ENCODE measurements at regions not wholly inside any gene's neighbourhood (a gene's known extent, or its start where the extent isn't known, plus 50 kb on each side); places are given as distances from the start of the nearest gene placed in this dataset.
A peak's percentile ranks its signal among the peaks of the same experiment; 100 is the strongest.
"Not testable (repeated sequence)": the region's sequence is repeated elsewhere in the genome, so short reads cannot be mapped to it uniquely, and the experiment has no call there.

GRCh38 chr10:55629793-55630490, 731.1 kb downstream of the ZWINT start:
- CTCF ChIA-PET: interaction anchor here (0.6 to 1.3 kb wide), 2 partner anchors 8 to 10 kb away, joined by 3 to 5 read pairs; no protein-coding TSS in a partner anchor

GRCh38 chr10:55628260-55628701, 732.8 kb downstream of the ZWINT start:
- CTCF ChIA-PET: no interaction called here
- Histone ChIP-seq H3K4me3 (ENCODE audit: low read depth, low read length) (no peak overlapping the region), H3K9me3 (ENCODE audit: control insufficient read depth, insufficient read depth, low read length) (peaks cover 11% of the 10 kb centered on the region; the same call in 1 of the 2 replicates), H3K27ac (ENCODE audit: low read depth, low read length) (no peak overlapping the region), H3K27me3 (ENCODE audit: control insufficient read depth, insufficient read depth, low read length) (no peaks in the 10 kb centered on the region)
- POLR2A ChIA-PET: no interaction called here
- no peak for DNase-seq (ENCODE audit: low read depth, low spot score)
- TF ChIP-seq CTCF (IDR thresholded peaks at IDR 0.05; ENCODE audit: low read depth, low read length): no peak

More at GRCh38 chr10:55629793-55630490, 731.1 kb downstream of the ZWINT start:
- Histone ChIP-seq H3K9me3 (ENCODE audit: control insufficient read depth, insufficient read depth, low read length) (peaks cover 11% of the 10 kb centered on the region; the same call in 1 of the 2 replicates), H3K4me3 (ENCODE audit: low read depth, low read length) (no peak overlapping the region), H3K27ac (ENCODE audit: low read depth, low read length) (no peak overlapping the region), H3K27me3 (ENCODE audit: control insufficient read depth, insufficient read depth, low read length) (no peaks in the 10 kb centered on the region)
- TF ChIP-seq CTCF (IDR thresholded peaks at IDR 0.05; ENCODE audit: low read depth, low read length): peak; percentile 43
- no peak for DNase-seq (ENCODE audit: low read depth, low spot score)
- POLR2A ChIA-PET: no interaction called here

GRCh38 chr10:55627501-55628051, 733.5 kb downstream of the ZWINT start:
- no peak for DNase-seq (ENCODE audit: low read depth, low spot score)
- Histone ChIP-seq H3K9me3 (ENCODE audit: control insufficient read depth, insufficient read depth, low read length) (peaks cover 11% of the 10 kb centered on the region; the same call in 1 of the 2 replicates), H3K4me3 (ENCODE audit: low read depth, low read length) (no peak overlapping the region), H3K27ac (ENCODE audit: low read depth, low read length) (no peak overlapping the region), H3K27me3 (ENCODE audit: control insufficient read depth, insufficient read depth, low read length) (no peaks in the 10 kb centered on the region)
- CTCF ChIA-PET: no interaction called here
- TF ChIP-seq CTCF (IDR thresholded peaks at IDR 0.05; ENCODE audit: low read depth, low read length): no peak
- POLR2A ChIA-PET: no interaction called here

GRCh38 chr10:55601690-55602478, 759.2 kb downstream of the ZWINT start:
- H3K9me3 ChIP-seq (ENCODE audit: control insufficient read depth, insufficient read depth, low read length); POLR2A ChIA-PET; H3K4me3 ChIP-seq (ENCODE audit: low read depth, low read length); CTCF ChIA-PET; H3K27me3 ChIP-seq (ENCODE audit: control insufficient read depth, insufficient read depth, low read length); DNase-seq (ENCODE audit: low read depth, low spot score); H3K27ac ChIP-seq (ENCODE audit: low read depth, low read length): not testable (repeated sequence)

- H3K9me3 ChIP-seq (ENCODE audit: control insufficient read depth, insufficient read depth, low read length): no peaks in the 10 kb centered on the region
- H3K27ac ChIP-seq (ENCODE audit: low read depth, low read length): no peak overlapping the region
- no peak for TF ChIP-seq CTCF (IDR thresholded peaks at IDR 0.05; ENCODE audit: low read depth, low read length)
- CTCF ChIA-PET: no interaction called here
- no peaks in the 10 kb centered on the region for H3K27me3 ChIP-seq (ENCODE audit: control insufficient read depth, insufficient read depth, low read length)
- POLR2A ChIA-PET: no interaction called here
- H3K4me3 ChIP-seq (ENCODE audit: low read depth, low read length): no peak overlapping the region
- DNase-seq (ENCODE audit: low read depth, low spot score): no peak
Observed at GRCh38 chr10:55551603-55552002, 750.6 kb upstream of the PCDH15 start.
